Activated T-helper 1 cell treated with anti-CD3 and anti-CD28 coated beads, Interleukin-2, amount 50 U/mL, for 16 hours (primary cell): ENCODE measurements at regions not wholly inside any gene's neighbourhood (a gene's known extent, or its start where the extent isn't known, plus 50 kb on each side); places are given as distances from the start of the nearest gene placed in this dataset.
"Not testable (repeated sequence)": the region's sequence is repeated elsewhere in the genome, so short reads cannot be mapped to it uniquely, and the experiment has no call there.

Experiments
- DNase-seq, 2 donors: peaks; one replicate each; pipeline ENCODE4 v3.0.0-alpha.2; 2020; ENCODE audit warnings: low read depth in 1 of 2, low spot score in 1 of 2

DNA sequence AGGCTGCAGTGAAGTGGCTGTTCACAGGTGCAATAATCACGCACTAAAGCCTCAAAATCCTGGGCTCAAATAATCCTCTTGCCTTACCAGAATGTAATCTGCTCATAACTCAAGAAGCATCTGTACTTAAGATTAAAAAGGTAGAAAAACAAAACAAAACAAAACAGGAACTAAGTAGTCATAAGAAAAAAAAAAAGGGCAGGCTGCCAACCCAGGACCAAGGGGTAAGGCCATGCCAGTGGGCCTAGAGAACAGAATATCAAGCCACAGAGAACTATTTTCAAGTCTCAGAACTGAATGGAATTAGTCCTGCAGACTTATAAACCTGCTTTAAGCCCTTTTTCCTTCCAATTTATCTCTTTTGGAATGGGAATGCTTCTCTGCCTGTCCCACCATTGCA is 64.8 kb upstream of the TBC1D3K start:
- DNase-seq: no peak

DNA sequence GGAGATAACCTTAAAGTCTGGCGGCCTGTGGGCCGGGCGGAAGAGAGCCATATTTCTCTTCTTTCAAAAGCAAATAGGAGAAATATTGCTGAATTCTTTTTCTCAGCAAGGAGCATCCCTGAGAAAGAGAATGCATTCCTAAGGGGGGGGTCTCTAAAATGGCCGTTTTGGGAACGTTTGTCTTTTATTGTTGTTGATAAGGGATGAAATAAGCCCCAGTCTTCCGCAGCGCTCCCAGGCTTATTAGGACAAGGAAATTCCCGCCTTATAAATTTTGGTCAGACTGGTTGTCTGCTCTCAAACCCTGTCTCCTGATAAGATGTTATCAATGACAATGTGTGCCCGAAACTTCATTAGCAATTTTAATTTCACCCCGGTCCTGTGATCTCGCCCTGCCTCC is 65.8 kb upstream of the TBC1D3K start:
- DNase-seq: not testable (repeated sequence)

DNA sequence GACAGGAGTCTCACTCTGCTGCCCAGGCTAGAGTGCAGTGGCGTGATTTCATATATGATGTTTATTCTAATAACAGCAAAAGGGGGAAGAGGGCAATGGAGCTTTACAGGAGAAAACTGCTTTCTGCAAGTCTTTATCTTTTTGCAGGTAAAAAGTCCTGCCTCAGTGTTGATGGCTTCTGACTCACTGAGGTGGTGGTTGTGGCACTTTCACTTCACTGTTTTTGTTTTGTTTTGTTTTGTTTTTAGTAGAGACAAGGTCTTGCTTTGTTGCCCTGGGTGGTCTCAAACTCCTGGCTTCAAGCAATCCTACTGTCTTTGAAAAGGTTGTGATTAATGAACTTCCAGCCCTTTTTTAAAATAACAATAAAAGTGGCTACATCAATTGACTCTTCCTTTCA is 68.0 kb upstream of the TBC1D3K start:
- DNase-seq: no peak

DNA sequence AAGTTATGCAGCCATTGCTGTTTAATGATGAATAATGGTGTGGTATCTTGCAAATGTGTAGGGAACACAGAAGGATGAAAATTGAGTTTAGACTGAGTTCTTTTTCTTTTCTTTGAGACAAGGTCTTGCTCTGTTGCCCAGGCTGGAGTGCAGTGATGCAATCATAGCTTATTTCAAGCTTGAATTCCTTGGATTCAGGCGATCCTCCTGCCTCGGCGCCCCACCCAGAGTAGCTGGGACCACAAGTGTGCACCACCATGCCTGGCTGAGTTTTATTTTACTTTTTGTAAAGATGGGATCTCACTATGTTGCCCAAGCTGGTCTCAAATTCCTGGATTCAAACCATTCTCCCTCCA is 74.6 kb upstream of the TBC1D3K start:
- no peak for DNase-seq

DNA sequence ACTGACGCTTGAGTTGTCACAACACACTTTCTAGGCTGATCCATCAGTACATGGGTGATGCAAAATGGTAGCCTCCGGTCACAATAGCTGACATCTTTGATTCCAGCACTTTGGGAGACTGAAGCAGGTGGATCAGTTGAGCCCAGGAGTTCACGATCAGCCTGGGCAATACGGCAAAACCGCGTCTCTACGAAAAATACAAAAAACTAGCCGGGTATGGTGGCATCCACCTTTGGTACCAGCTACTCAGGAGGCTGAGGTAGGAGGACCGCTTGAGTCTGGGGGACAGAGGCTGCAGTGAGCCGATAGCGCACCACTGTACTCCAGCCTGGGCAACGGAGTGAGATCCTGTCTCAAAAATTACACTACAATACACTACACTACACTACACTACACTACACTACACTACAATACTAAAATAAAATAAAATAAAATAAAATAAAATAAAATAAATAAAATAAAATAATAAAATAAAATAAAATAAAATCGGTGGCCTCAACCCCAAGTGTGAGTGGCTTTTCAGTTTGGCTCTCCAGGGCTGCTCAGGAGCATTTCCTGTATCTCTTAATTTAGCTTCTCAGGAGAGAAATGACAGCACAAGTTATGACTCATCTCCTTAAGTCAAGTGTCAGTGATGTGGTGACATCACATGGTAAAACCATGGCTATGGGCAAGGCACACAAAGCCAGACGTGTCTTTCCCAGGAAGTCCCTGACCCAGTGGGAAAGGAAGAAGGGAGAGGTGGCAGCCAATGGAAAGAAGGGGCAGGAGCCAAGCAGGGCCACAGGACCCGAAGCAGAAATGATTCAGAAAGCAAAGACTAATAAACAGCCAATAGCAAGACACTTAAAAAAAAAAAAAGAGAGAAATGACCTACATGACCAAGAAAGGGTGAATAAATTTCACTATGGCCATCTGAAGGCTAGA is 75.3 kb upstream of the TBC1D3K start:
- no peak for DNase-seq

DNA sequence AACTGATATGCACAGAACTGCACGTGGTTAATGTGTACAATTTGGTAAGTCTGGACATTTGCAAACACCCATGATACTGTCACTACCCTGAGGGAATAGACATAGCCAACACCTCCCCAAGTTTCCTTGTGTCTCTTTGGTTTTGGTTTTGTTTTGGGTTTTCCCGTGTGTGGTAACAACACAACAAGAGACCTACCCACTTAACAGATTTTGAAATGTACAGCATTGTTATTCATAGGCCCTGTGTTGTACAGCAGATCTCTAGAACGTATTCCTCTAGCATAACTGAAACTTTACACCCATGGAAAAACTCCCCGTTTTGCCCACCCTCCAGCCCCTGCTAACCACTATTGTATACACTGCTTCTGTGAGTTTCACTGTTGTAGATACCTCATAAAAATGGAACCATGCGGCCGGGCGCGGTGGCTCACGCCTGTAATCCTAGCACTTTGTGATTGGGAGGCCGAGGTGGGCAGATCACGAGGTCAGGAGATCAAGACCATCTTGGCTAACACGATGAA is 76.3 kb upstream of the TBC1D3K start:
- no peak for DNase-seq

DNA sequence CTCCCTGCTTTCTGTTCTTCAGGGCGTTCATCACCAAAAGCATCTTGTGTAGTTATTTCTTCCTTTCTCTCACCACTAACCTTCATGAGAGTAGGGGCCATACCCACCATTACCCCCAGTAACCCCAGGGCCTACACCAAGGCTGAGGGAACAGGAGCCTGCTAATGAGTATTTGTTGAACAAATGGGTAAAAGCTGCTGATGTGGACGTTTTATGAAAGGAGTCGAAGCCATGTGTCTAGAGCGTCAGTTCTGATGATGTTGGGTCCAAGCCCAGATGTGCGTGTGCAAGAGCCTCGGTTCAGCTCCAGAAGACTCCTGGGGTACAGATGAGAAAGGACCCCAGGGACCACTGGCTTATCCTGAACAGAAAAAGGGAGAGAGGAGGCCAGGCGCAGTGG is 77.1 kb upstream of the TBC1D3K start:
- no peak for DNase-seq

DNA sequence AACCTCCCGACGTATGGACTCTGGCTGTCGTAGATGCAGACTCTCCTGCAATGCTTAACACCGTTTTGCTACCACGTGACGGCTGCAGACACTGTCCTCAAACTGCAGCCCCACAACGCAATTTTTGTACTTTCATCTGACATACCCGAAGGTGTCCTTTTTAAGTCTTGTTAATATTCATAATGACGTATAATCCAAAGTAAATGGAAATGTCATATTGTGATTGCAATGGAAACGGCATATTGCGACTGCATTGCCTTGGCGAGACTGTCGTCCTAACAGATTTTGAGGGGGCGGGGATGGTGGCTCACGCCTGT is 79.3 kb upstream of the TBC1D3K start:
- no peak for DNase-seq

DNA sequence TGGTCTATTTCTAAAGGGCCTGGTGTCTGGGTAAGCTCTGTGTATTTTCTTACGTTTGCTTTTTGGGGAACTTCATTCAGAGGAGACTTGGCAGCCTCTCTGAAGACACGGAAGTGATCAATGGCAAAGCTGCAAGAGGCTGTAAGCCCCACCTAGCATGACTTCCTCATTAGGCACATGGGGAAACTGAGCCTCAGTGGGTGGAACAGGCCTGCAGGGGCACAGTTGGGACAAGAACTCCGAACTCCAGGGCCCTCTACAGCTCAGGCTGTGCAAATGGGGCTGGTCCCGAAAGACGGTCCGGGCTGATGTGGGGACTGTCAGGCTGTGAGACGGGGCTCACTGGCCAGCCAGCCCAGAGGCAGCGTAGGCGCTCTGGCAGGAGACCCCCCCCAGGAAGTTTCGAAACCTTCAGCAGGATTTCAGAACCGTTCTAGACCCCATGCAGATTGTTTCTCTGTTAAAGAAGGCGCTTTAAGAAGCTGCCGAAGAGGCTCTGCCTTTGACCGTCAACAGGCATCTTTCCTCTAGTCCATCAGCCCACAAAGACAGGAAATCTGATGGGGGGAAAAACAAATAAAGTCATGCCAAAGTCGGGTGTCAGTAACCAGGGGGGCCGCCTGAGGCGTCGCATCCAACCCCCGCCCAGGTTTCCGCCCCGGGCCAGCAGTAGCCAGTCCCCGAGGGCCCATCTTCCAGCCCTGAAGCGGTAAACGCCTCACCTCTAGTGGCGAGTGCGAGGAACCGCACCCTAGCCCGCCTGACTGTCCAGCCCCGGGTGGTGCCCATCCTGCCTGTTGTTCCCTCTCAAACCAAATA is 79.8 kb upstream of the TBC1D3K start:
- DNase-seq: peak; percentile 6 to 7

DNA sequence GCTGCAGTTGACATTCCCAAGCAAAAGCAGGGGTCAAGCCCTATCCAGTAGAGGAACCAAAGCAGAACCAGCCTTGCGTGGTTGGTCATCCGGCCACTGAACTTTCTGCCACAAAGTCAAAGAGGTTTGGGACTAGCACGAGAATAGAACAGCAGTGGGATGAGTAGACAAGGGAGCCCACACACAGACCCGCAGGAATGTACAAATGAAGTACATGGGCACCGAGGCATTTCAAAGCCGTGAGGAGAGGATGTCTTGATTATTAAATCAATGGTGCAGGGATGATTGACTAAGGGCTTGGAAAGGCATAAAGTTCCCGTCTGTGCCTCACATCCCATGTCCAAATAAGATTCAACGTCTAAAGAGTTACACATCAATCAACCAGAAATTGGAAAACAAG is 81.8 kb upstream of the TBC1D3K start:
- no peak for DNase-seq

DNA sequence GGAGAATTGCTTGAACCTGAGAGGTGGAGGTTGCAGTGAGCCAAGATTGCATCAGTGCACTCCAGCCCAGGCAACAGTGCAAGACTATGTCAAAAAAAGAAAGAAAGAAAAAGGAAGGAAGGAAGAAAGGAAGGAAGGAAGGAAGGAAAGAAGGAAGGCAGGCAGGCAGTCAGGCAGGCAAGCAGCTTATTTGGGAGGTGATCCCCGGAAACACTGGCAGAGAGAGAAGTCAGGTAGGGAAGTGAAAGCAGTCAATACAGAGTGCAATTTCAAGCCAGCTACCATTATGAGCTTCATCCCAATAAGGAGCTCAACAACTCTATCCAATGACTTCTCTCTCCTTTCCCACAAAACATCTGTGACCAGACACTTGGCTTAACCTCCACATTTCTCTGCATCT is 83.0 kb upstream of the TBC1D3K start:
- DNase-seq: no peak

DNA sequence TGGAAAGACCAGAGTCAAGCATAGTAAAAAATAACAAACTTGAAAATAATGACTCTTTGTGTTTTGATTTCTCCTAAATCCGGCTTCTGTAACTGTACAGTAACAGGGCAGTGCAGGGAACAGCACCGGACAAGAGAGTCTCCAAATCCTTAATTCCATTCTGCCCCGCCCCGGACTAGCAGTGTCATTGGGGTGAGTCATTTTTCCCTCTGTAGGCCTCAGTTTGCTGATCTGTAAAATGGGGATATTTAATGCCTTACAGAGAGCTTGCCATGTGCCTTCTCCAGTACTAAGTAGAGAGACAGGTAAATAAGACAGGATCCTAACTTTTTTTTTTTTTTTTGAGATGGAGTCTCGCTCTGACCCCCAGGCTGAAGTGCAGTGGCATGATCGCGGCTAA is 83.6 kb upstream of the TBC1D3K start:
- no peak for DNase-seq

DNA sequence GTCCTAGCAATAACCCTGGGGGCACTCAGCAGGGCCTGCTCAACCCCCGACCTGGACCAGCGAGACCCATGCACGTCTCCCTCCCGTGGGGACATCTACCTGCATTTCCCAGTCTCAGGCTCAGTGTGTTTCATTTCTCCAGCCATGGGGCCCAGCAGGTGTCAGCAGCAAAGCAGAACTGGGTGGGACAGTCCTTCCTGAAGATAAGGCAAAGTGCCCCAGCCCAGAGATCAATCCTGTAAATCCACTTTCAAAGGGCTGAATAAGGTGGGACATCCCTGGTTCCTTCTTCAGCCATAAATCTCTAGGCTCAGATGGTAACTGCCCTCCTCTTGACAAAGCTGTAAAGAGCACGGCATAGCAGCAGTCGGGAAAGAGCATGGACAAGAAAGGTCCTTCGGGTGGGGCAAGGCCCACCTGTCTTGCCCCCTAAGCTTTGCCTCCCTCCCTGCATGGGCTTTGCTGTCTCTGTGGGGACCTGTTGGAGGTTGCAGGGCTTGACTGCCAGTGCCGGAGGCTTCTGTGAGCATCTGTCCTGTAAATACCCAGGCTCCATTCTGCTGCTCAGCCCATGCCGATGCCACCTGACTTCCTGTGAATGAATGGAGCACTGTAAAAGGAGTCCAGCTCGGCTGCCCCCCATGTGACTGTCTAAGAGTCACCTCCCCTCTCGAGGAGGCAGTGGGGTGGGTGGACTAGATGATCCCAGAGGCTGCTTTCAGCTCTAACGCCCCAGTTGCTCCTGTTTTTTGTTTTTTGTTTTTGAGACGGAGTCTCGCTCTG is 84.8 kb upstream of the TBC1D3K start:
- DNase-seq: no peak

DNA sequence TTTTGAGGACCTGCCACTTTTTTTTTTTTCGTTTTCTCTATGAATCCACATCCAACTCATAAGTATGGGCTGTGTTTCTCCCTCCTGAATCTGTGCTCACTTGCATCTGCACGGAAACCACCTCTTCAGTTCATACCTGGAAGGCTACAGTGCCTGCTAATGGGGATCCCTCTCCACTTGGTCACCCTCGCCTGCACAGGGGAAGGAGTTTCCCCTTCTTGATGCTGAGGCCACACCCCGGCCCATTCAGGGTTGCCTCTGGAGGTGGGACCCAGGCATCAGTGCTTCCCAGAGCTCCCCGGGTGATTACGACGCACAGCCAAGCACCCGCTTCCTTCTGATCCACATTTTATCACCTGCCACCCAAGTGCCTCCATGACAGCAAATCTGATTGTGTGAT is 85.9 kb upstream of the TBC1D3K start:
- DNase-seq: no peak

DNA sequence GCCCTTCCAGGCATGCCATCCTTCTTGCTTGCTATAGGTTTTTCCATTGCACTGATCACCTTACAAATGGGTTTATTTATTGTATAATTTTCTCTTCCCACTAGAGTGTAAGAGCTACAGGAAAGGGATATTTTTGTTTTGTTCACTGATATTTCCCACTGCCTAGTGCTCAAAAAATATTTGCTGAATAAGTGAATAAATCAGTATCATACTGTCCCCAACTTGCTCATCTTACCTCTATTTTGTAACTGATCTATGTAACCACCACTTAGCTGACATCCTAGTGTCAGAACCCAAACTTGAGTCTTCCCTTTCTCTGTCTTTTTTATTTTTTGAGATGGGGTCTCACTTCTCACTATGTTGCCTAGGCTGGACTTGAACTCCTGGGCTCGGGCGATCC is 87.6 kb upstream of the TBC1D3K start:
- no peak for DNase-seq

DNA sequence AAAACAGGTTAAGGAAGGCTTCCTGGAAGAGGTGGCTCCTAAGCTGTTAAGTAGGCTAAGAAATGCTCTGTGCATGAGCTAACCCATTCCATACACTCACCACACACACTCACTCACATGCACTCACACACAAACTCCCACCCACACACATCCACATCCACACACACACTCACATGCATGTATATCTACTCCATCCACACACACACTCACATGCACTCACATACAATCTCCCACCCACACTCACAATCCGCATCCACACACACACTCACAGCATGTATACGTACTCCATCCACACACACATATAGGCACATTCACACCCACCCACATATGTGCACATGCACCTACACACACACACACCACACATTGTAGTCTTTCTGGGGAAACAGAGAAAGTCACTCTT is 89.3 kb upstream of the HNF1B start:
- DNase-seq: no peak

DNA sequence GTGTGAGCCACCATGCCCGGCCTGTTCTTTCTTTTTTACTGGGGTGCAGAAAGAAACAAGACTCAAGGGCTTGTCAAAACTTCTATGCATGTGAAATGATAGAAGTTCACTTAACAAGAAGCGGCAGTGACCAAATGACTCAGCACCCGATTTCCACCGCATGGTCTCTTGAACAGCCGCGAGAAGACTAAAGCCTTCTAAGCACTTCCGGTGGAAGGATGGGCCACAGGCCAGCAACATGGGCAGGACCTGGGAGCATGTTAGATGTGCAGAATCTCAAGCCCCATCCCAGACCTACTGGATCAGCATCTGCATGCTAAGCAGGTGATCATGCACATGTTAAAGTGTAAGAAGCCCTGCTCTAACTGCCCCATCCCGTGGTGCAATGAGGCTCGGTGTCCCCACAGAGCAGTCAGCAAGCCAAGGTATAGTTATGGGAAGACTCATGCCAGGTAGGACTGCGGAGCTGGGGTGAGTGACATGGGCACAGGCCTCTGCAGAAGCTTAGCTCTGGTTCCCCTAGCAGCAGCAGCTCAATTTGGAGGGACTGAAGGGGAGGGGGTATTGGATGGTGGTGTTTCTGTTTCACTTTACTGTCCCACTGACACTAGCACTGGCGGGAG is 88.5 kb upstream of the HNF1B start:
- no peak for DNase-seq

DNA sequence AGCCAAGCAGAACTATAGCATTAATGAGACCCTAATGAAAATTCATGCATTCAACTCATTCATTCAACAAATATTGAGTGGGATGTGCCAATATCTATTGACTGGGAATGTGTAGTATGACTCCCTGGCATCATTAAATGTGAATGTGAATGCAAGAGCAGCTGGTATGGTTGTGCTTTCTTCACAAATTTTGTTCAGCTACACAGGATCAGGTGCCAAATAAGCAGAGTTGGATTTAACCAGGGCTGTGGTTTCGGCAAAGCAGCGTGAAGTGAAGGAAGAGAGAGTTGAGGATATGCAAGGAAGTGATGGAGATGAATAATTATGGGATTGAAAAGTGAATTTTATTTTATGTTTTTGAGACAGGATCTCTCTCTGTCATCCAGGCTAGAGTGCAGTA is 87.1 kb upstream of the HNF1B start:
- no peak for DNase-seq

DNA sequence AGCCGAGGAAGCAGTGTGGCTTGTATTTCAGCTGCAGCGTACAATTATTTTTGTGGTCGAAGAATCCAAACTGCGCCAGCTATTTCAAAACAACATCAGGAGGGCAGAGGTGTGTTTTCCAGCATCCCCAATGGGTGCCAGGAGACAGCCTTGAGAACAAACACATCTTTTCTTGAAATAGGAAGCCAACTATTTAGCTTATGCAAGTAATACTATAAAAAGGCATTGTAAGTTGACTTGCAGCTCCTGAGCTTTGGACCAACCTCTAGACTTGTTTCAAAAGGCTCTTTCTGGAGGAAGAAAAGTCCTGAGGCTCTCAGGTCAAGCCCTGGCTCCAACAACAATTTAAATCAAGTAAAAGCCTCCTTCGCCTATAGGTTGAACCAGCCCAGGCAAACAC is 86.6 kb upstream of the HNF1B start:
- DNase-seq: no peak

DNA sequence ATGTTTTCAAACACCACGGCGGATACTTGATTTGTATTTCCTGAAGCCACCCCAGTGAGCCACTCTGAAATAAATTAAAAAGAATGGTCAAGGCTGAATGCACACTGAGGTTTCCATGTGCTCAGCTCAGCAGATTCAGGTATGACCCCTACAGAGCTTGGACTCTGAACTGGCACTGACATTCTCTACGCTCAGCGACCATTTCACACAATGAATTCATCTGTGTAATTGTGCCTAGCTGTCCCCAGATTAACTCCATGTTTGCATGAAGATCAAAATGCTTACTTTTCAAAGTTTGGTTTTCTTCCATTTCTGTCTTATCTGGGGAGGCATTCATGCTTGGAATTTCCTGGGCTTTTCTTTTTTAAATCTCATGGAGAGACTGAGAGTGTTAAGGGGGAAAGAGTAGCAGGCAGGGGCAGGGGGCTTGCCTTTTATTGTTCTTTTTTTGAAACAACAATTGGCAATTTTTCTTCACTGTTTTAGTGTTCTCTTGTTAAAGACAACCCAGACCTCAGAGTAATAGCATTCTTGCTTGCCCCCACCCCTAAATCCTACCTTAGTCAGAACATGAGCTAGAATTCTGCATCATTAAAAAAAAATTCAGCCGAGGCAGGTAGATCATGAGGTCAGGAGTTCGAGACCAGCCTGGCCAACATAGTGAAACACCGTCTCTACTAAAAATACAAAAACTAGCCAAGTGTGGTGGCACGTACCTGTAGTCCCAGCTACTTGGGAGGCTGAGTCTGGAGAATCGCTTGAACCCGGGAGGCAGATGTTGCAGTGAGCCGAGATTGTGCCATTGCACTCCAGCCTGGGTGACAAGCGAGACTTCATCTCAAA is 85.5 kb upstream of the HNF1B start:
- no peak for DNase-seq
